ACC112 (cell line): ENCODE measurements at regions not wholly inside any gene's neighbourhood (a gene's known extent, or its start where the extent isn't known, plus 50 kb on each side); places are given as distances from the start of the nearest gene placed in this dataset.

Experiments
- H2AFZ ChIP-seq: fragments of 200-600 bp; sonication (generic); one replicate; pipeline ENCODE4 v1.6.0; 2017; ENCODE audit warnings: antibody characterized with exemption, low read length; ENCODE audit not compliant: unreplicated experiment
- H3K27ac ChIP-seq: fragments of 200-600 bp; sonication (generic); 2 replicates; pipeline ENCODE4 v1.5.1; 2014; ENCODE audit warnings: low read depth, mild to moderate bottlenecking, antibody characterized with exemption, low read length, moderate library complexity
- H3K27me3 ChIP-seq: fragments of 200-600 bp; sonication (generic); 2 replicates; pipeline ENCODE4 v1.6.1; 2014; ENCODE audit warnings: mild to moderate bottlenecking, antibody characterized with exemption, low read length, moderate library complexity, mixed read lengths; ENCODE audit not compliant: insufficient read depth
- H3K36me3 ChIP-seq: fragments of 200-600 bp; sonication (generic); 2 replicates; pipeline ENCODE4 v1.6.1; 2016; ENCODE audit warnings: mild to moderate bottlenecking, antibody characterized with exemption, low read length, moderate library complexity, mixed read lengths; ENCODE audit not compliant: insufficient read depth
- H3K4me1 ChIP-seq: fragments of 200-600 bp; sonication (generic); one replicate; pipeline ENCODE4 v1.6.1; 2016; ENCODE audit warnings: low read length, mixed read lengths; ENCODE audit not compliant: insufficient read depth, unreplicated experiment, control insufficient read depth
- H3K4me3 ChIP-seq: fragments of 200-600 bp; sonication (generic); 2 replicates; pipeline ENCODE4 v1.5.1; 2014; ENCODE audit warnings: mild to moderate bottlenecking, low read depth, low read length
- H3K79me2 ChIP-seq: fragments of 200-600 bp; sonication (generic); one replicate; pipeline ENCODE4 v1.6.0; 2016; ENCODE audit warnings: low read length; ENCODE audit not compliant: control insufficient read depth, unreplicated experiment, insufficient read depth

DNA sequence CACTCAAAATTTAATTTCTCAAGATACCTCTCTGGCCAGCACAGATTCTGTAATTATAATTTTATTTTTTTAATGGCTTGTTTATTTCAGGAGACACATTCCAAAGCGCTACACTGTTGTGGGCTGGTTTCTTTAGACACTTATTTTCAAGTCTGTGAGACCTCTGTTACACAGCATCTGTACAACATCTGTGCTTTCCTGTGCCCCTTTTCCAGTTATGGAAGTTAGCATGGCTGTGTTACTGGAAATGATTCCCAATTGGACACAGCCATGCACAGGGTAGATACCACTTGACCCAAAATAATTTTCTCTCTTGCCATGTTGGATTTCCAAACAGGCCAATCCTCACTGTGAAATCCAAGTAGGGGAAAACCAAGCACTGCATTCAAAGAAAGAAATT, 172.3 kb upstream of the ADCY1 start:
- Histone ChIP-seq H3K4me3 (no peak overlapping the region), H2AFZ (no peak overlapping the region), H3K27ac (no peak overlapping the region), H3K79me2 (no peaks in the 10 kb centered on the region), H3K27me3 (peaks cover 4% of the 10 kb centered on the region; the same call in 1 of the 2 replicates), H3K36me3 (no peaks in the 10 kb centered on the region), H3K4me1 (no peaks in the 10 kb centered on the region)

DNA sequence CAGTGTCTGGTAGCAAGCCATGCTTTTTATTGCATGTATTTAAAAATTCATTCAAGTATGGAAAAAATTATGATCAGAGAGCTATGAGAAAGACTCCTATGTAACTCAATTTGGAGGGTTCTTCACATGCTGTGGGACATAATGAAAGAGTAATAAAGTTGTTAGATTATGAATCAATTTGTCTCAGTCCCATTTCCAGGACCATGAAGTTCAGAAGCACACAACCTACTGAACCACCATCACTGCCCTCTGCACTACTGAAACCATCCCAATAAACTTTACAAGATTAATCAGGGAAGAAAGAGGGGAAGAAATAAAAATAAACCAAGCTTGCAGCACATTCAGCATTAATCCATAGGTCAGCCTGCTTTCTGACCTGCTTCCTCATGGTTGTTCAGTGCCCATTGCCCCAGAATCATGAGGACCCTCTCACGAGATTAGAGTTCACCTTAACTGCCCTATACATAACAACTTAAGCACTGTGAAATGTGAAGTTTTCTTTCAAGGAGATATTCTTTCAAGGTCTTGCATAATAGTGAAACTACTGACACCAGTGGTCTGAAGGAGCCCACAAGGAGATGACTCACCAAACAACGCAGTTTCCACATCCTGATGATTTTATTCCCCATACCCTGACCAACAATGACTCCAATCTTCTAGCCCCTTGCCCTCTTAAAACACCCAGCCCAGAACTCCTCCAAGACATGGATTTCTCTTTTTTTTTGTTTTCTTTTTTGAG, 171.5 kb upstream of the ADCY1 start:
- no peak overlapping the region for H3K4me3 ChIP-seq
- H2AFZ ChIP-seq = no peak overlapping the region
- H3K4me1 ChIP-seq = no peaks in the 10 kb centered on the region
- H3K27ac ChIP-seq = peak overlapping the region; percentile 34
- H3K79me2 ChIP-seq = no peaks in the 10 kb centered on the region
- no peaks in the 10 kb centered on the region for H3K36me3 ChIP-seq
- H3K27me3 ChIP-seq = peaks cover 4% of the 10 kb centered on the region; the same call in 1 of the 2 replicates

DNA sequence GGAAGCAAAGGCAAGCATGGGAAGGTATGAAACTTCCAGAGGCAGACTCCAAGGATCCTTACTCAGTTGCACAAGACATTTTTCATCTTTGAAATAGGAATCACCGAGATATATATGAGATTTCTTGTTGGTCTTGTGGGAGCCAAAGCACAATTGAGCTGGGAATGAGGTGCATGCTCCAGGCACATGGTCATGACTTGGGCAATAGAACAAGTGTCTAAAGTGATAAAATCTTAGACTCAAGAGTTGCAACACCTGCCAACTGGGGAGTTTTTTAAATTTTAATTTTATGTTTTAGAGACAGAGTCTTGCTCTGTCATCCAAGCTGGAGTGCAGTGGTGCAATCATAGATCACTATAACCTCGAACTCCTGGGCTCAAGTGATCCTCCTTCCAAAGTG, 169.5 kb upstream of the ADCY1 start:
- Histone ChIP-seq H3K27ac (no peak overlapping the region), H3K4me3 (no peak overlapping the region), H2AFZ (no peak overlapping the region), H3K27me3 (peaks cover 4% of the 10 kb centered on the region; the same call in 1 of the 2 replicates), H3K36me3 (no peaks in the 10 kb centered on the region), H3K4me1 (no peaks in the 10 kb centered on the region), H3K79me2 (no peaks in the 10 kb centered on the region)

DNA sequence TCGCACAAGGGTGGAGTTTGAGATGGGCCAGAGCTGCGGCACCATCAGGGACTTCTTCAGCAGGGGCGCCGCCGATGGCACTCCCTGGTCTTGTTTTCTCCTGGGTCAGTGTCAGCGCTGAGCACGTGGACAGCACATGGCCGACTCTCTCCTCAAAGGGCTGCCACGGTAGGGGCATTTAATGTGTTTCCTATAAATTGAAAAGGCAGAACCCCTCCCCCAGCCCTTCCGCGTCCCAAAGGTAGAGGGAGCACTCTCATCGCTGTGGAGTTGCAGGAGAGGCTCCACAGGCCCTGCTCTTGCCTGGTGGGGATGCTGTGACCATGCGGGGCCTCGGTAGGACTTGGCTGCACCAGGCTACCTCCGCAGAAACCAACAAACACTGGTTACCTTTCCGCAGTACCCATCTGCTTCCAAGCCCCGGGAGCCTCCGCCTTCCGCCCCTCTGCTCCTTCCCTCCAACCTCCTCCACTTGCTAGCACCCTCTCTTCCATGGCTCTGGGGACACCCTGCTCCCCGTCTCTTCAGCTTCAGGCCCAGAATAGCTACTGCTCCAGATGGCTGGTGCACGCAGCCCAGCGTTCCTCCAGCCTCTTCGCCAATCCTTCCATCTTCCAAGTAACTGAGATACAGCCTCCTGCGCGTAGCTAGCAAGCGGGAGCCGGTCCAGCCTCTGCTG, 166.3 kb upstream of the ADCY1 start:
- Histone ChIP-seq H3K27ac (no peak overlapping the region), H2AFZ (no peak overlapping the region), H3K4me3 (no peak overlapping the region), H3K36me3 (no peaks in the 10 kb centered on the region), H3K79me2 (no peaks in the 10 kb centered on the region), H3K4me1 (no peaks in the 10 kb centered on the region), H3K27me3 (peaks cover 4% of the 10 kb centered on the region; the same call in 1 of the 2 replicates)

DNA sequence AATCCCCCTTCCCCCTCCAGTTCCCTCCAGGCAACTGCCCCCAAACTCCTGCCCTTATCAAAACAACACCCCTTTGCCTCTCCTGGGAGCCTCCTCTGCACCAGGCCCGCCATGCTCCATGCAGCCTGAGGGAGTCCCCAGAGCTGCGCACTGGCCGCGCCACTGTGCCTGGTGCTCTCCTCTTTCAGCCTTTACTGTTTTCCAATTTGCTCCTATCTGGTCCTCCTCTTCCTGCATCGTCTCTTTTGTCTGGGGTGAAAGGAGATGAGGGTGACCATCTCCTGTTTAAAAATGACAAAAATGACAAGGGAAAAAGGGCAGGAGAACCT, 165.8 kb upstream of the ADCY1 start:
- no peak overlapping the region for H3K4me3 ChIP-seq
- no peaks in the 10 kb centered on the region for H3K4me1 ChIP-seq
- peaks cover 4% of the 10 kb centered on the region; the same call in 1 of the 2 replicates for H3K27me3 ChIP-seq
- H3K79me2 ChIP-seq = no peaks in the 10 kb centered on the region
- H2AFZ ChIP-seq = no peak overlapping the region
- no peaks in the 10 kb centered on the region for H3K36me3 ChIP-seq
- no peak overlapping the region for H3K27ac ChIP-seq

DNA sequence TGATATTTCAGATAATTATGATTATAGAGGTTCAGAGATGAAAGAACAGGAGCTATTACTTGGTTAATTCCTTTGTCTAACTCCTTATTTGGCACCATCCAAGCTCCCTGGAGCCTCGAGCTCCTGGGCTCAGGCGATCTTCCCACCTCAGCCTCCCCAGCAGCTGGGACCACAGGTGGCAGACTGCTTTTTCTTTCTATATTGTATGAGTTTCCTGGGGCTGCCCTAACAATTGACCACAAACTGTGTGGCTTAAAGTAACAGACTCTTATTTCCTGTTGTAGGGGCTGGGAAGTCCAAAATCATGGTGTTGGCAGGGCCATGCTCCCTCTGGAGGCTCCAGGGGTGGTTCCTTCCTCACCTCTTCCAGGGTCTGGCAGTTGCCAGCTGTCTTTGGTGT, 163.3 kb upstream of the ADCY1 start:
- Histone ChIP-seq H3K36me3 (no peaks in the 10 kb centered on the region), H3K27me3 (peaks cover 4% of the 10 kb centered on the region; the same call in 1 of the 2 replicates), H2AFZ (no peak overlapping the region), H3K4me3 (no peak overlapping the region), H3K4me1 (no peaks in the 10 kb centered on the region), H3K79me2 (no peaks in the 10 kb centered on the region), H3K27ac (no peak overlapping the region)

DNA sequence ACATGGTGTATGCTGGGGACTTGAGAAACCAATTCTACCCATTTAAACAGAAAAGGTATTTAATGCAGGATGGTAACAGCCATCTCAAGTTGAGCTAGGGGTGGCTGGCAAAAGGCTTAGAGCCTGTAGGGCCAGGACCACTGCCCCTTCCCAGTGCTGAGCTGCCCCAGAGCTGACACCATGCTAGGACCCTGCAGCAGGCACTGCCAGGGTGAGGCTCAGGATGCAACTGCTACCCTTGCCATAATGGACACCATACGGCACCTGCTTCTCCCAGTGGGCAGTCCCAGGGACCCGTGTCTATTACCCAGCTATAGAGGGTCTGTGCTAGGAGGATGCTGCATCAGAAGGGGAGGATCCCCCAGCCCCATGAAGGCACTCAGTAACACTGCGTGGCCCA, 160.7 kb upstream of the ADCY1 start:
- H2AFZ ChIP-seq = no peak overlapping the region
- no peaks in the 10 kb centered on the region for H3K36me3 ChIP-seq
- H3K27me3 ChIP-seq = peaks cover 4% of the 10 kb centered on the region; the same call in 1 of the 2 replicates
- no peaks in the 10 kb centered on the region for H3K79me2 ChIP-seq
- no peak overlapping the region for H3K4me3 ChIP-seq
- no peak overlapping the region for H3K27ac ChIP-seq
- H3K4me1 ChIP-seq = no peaks in the 10 kb centered on the region

DNA sequence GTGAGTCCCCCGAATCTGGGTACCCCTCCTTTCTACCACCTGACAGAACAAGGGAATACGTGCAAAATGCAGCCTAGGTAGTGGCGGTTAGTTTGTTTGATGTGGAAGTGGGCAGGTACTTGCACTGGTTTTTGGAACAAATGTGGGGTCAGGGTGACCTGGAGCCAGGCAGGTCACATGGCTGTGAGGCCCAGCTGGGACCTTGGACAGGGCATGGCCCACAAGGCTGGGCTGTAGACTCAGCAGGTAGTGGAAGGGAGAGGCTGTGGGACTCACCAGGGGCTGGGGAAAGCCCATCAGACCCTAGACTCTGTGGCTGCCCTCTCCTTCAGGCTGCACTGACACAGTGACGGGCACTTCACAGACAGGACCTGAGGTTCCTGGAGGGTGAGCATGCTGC, 159.9 kb upstream of the ADCY1 start:
- H3K79me2 ChIP-seq = no peaks in the 10 kb centered on the region
- H3K4me3 ChIP-seq = no peak overlapping the region
- H3K36me3 ChIP-seq = no peaks in the 10 kb centered on the region
- no peak overlapping the region for H3K27ac ChIP-seq
- no peak overlapping the region for H2AFZ ChIP-seq
- H3K27me3 ChIP-seq = peaks cover 4% of the 10 kb centered on the region; the same call in 1 of the 2 replicates
- H3K4me1 ChIP-seq = no peaks in the 10 kb centered on the region

DNA sequence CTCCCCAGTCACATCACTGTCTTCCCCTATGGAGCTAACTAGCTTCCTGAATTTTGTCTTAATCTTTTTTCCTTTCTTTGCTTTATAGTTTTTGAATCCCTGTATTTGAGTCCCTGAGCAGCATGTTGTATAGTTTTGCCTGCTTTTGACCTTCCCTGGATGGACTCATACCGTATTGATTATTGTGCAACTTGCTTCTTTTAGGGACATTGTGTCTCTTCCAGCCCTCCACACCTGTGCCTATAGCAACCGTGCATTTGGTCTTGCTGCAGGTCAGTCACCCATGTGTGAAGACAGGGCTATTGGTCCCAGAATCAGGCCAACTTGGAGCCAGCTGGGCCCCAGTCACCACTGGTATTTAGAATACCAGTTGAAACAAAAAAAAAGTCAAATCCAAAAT, 158.9 kb upstream of the ADCY1 start:
- Histone ChIP-seq H3K36me3 (no peaks in the 10 kb centered on the region), H3K27me3 (peaks cover 4% of the 10 kb centered on the region; the same call in 1 of the 2 replicates)

DNA sequence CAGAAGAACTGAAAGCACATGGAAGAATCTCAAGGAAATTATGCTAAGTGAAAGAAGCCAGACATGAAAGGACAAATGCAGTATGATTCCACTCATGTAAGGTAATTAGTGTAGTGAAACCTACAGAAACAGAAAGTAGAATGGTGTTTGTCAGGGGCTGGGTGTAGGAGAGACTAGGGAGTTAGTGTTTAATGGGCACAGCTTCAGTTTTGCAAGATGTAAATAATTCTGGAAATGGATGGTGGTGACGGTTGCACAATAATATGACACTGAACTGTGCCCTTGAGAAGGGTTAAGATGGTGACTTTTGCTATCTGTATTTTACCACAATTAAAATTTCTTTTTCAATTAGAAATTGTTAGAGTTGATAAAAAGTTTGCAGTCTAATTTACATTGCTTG, 157.3 kb upstream of the ADCY1 start:
- H3K27me3 ChIP-seq = peaks cover 4% of the 10 kb centered on the region; the same call in 1 of the 2 replicates
- no peak overlapping the region for H2AFZ ChIP-seq
- no peak overlapping the region for H3K4me3 ChIP-seq
- H3K79me2 ChIP-seq = no peaks in the 10 kb centered on the region
- H3K27ac ChIP-seq = no peak overlapping the region
- H3K36me3 ChIP-seq = no peaks in the 10 kb centered on the region
- no peaks in the 10 kb centered on the region for H3K4me1 ChIP-seq

More for the DNA sequence above, 158.9 kb upstream of the ADCY1 start:
- H2AFZ ChIP-seq = no peak overlapping the region
- H3K27ac ChIP-seq = no peak overlapping the region
- H3K79me2 ChIP-seq = no peaks in the 10 kb centered on the region
- no peaks in the 10 kb centered on the region for H3K4me1 ChIP-seq
- H3K4me3 ChIP-seq = no peak overlapping the region

DNA sequence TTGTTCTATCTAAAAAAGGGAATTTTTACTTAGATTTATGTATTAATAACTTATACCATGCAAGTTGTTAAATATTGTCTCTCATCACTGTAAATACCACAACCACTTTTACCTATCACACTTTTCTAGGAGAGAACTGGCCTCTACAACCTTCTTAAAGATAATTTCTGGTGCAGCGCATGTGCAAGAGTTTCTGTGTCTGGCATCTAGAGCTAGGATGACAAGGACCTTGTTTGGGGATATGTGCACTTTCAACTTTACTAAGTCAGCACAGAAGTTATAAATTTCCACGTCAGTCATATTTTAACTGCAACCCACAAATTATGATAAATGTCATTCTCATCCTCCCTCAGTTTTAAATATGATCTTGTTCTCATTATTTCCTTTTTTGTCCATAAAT, 156.9 kb upstream of the ADCY1 start:
- no peak overlapping the region for H2AFZ ChIP-seq
- H3K4me1 ChIP-seq = no peaks in the 10 kb centered on the region
- no peaks in the 10 kb centered on the region for H3K79me2 ChIP-seq
- H3K27ac ChIP-seq = no peak overlapping the region
- H3K4me3 ChIP-seq = no peak overlapping the region
- H3K27me3 ChIP-seq = peaks cover 4% of the 10 kb centered on the region; the same call in 1 of the 2 replicates
- no peaks in the 10 kb centered on the region for H3K36me3 ChIP-seq
